A204.1 (cell line): ENCODE measurements at regions not wholly inside any gene's neighbourhood (a gene's known extent, or its start where the extent isn't known, plus 50 kb on each side); places are given as distances from the start of the nearest gene placed in this dataset.

Experiments used
- FAIRE-seq: peaks from 2 replicates; lab custom pipeline; 2012; peaks lifted over from hg19 to GRCh38; lab: Jason Lieb, UNC

DNA sequence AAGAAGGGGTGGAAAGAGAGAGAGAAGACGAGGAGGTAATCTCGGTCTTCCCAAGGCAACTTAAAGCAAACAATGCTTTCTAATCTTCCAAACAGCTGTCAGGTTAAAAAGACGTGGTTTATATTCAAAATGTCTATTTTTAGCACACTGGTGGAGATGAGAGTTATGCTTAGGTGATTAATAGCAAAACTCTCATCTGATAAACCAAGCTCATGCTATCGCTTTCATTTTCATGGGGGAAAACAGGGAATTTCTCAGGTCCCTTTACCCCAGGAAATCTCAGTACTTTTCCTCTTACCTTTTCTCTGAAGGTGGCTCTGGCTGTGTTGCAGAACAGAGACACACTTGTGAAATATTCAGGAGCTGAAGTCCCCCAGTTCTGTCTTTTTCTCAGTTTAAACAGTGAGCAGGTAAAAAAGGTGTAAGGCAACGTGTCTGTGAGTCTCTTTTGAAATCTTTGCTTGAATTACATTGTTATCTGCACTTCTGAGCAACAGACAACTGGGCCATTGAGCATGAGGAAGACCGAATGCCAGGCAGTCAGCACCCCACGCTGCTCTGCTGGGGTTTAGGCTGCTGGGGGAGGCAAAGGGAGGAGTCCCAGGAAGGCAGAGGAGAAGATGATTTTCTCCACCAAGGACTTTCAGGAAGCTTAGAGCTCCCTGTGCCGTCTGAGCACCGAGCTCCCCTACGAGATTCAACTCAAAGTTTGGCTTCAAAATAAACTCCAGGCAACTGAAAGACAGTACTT, 759.3 kb downstream of the BCL11B start:
- no peak for FAIRE-seq

DNA sequence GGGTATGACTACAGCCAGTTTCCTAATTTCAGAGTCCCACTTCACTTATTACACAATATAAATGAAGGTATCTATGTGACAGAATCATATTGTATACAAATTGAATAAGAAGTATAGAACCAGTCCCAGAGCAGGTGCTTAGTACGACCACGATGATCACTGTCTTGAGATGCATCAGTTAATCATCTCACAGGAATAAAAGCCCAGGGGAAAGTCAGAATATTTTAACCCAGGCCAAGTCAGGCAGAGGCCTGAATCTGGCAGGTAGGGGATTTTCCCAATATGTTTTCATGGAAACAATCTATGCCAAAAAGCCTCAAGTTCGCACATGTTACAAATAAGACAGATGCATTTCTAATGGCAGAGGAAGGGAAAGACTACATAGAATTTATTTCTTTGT, 758.4 kb downstream of the BCL11B start:
- FAIRE-seq = no peak

DNA sequence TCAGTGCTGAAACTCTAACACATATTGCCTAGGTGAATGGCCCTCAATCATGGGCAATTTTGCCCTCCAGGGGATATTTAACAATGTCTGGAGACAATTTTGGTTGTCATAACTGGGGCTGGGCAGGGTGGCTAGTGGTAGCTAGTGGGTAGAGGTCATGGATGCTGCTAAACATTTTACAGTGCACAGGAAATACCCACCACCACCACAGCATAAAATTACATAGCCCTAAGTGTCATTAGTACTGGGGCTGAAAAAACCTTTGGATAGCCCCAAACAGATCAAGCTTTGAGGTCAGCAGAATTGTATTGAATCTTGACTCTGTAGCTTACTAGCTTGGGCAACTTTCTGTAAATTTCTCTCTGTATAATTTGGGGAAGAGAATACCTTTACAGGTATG, 758.0 kb downstream of the BCL11B start:
- no peak for FAIRE-seq

DNA sequence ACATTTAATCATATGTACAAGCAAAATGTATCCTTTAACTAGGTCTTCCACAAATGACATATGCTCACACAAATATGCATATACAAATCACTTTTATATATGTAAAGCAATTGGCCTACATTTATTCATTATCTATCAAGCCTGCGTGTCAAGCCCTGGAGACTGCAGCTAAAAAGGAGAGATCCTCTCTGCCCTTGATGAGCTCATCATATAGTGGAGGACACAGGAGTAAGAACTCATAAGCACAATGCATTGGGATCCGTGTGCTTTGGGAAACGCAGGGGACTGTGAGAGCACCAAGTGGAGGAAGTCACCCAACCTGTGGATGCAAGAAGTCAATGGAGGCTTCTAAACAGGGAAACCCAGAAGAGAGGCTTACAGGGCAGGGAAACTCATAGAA, 735.7 kb downstream of the BCL11B start:
- FAIRE-seq = no peak

DNA sequence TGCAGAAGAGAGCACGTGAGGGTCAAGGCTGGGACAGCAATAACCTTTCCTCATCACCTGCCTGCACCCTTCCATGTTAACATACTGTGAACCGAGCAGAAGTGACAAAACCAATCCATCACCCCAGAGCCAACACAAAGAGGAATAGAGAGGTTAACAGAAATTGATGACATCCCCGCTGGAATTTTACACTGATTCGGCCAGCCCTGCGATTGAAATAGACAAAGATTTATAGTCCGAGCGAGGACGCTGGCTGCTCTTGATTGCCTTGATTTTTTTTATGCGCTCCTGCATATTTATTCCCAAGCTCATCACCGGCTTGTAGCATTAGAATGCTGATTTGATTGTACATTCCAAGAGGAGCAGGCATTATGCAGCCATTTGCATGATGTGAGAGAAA, 729.7 kb downstream of the BCL11B start:
- no peak for FAIRE-seq

DNA sequence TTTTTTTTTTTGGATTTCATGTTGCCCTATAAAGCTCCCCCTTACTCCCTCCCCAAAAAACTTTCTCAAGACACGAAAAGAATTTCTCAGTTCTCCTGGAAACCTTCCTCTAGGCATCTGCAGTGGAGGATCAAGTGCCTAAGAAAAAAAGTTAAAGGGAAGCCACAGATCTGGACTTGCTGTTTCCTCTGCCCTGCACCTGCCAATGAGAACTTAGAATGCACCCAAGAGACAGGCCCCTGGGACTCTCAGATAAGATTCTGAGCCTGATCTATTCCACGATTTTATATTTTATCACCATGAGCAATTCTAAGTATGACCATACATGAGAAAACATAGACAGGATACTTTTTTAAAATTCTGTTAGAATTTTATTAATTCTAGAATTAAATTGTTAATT, 728.9 kb downstream of the BCL11B start:
- FAIRE-seq = no peak

DNA sequence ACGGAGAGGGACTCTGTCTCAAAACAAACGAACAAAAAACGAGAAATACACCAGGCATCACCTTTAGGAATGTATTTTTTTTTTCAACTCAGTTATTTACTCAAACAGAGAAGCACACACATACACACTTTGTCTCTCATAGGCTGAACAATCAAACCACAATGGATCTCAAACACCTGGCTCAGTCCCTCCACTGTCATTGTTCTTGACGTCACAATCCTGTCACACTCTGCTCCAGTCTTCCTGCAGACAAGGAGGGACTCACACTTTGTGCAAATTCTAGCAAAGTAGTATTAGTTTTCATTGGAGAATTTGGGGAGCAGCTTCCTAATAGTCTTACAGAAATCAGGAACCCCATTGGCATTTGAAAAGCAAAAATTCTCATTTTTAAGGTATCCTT, 727.8 kb downstream of the BCL11B start:
- no peak for FAIRE-seq

DNA sequence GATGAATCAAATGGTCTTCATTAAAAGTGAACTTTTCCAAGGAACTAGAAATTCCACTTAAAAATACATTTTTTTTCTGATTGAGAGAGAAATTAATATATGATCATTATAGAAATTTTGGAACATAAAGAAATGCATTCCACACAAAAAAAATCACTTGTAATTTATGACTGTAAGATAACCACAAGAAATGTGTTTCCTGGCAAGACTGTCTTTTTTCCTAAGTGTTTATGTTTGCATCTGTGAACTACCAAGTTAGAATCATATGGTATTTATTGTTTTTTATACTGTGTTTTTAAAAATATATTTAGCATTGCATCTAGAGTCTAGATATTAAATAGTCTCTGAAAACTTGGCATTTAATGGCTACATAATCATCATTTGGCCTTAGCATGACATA, 726.8 kb downstream of the BCL11B start:
- no peak for FAIRE-seq

DNA sequence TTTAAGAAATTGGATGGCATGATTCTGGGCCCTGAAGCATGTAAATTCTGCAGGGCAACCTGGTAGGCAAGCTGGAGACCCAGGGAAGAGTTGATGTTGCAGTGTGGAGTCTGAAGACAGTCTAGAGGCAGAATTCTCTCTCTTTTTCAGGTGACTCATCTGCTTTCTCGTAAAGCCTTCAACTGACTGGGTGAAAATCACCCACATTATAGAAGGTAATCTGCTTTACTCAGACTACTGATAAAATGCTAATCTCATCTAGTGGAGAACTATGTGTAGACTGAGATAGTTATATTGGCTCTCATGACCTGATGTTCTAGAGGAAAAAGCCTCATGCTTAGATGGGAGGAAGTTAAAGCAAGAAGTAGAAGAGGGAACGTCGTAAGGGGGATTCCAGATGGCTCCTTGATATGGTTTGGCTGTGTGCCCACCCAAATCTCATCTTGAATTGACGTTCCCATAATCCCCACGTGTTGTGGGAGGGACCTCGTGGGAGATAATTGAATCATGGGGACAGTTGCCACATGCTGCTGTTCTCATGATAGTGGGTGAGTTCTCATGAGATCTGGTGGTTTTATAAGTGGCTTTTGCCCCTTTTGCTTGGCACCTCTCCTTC, 723.8 kb downstream of the BCL11B start:
- no peak for FAIRE-seq

DNA sequence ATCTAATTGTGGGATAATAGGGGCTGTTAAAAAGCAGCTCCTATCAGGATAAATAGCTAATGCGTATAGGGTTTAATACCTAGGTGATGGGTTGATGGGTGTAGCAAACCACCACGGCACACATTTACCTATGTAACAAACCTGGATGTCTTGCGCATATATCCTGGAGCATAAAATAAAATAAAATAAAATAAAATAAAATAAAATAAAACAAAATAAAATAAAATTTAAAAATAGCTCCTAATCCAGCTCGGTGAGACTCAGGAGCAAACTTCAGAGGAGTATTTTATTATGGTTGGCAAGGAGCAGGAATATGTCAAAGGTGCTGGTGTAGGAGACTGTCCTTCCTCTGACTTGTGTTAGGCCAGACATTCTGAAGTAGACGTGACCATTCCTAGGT, 721.0 kb downstream of the BCL11B start:
- no peak for FAIRE-seq

DNA sequence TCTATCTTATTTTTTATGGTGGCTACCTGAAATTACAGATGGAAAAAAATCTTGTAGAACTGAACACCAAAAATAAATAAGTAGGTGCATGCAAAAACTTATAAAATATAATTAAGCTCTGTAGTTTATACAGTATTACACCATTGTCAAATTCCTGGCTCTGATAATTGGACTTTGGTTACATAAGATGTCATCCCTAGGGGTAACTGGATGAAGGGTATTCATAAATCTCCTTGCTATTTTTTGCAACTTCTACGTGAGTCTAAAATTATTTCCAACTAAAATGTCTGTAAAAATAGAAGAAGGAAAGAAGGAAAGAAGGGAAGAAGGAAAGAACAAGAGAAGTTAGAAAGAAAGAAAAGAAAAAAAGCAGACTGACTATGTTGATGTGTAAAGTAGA, 716.6 kb downstream of the BCL11B start:
- no peak for FAIRE-seq

DNA sequence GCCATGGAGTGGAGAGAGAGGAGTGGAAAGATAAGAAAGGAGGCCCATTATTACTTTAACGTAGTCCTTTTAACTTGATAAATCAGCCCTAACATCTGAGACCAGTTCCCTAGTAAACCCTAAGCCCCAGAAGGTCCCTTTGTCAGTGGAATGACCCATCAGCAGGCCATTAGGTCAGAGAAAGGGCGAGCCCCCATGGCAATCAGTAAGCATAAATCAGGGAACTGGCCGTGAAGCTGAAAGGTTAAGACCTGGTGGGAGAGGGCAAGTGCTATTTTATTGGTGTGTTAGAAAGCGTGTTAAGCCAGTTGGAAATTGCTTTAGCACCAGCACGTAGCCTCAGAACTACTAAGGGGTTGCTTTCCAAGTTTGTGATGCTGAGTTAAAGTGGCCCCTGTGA, 708.0 kb downstream of the BCL11B start:
- FAIRE-seq = no peak

DNA sequence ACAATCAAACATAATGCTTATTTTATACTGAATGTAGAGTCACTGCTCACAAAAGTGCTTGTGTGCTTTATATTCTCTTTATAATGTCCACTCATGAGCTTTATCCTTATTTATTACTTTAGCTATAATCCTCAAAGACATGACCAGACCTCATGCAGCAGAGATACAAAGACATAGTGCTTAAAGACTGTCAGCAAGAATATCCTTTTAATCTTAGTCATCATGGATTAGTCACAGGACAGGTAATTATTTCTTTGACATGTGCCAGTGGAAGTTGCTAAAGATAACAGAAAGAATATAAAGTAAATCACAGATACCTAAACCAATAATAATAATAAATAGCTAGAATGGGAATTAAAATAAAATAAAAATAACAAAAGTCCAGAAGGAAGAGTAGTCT, 707.5 kb downstream of the BCL11B start:
- no peak for FAIRE-seq

DNA sequence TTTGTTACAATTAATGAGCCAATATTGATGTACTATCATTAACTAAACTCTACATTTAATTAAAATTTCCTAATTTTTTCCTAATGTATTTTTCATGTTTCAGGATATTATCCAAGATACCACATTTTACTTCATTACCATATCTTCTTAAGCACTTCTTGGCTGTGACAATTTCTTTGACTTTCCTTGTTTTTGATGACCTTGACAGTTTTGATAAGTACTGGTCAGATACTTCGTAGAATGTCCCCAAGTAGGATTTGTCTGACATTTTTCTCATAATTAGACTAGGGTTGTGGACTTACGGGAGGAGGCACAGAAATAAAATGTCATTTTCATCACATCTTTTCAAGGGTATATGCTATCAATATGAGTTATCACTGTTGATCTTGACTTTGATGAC, 700.9 kb downstream of the BCL11B start:
- FAIRE-seq = no peak

DNA sequence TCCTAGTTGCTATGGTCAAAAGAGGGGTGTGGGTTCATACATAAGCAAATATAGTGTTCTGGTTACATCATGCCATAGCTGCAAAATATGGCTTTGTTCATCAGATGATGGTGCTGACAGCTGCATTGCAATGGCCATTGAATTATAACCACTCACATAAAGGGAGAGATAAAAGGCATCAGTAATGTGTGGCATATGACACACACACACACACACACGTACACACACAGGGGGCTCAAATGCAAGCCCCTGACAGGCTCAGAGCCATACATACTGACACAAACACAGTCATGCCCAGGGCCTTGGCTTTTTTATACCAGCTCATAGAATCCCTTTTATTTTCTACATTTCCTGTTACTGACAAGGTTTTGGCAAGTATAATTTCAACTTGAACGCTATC, 698.9 kb downstream of the BCL11B start:
- no peak for FAIRE-seq

DNA sequence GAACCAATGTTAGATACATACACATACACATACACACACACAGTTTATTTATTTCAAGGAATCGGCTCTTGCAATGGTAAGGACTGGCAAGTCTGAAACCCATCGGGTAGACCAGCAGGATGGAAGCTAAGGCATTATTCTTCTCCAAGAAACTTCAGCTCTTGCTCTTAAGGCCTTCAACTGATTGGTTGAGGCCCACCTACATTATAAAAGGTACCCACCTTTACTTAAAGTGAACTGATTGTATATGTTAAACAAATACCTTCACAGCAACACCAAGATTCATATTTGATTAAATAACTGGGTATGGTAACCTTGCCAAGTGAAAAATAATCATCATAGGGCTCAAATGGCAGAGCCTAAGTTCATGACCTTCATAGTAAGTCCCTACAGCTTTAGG, 695.5 kb downstream of the BCL11B start:
- FAIRE-seq = no peak

DNA sequence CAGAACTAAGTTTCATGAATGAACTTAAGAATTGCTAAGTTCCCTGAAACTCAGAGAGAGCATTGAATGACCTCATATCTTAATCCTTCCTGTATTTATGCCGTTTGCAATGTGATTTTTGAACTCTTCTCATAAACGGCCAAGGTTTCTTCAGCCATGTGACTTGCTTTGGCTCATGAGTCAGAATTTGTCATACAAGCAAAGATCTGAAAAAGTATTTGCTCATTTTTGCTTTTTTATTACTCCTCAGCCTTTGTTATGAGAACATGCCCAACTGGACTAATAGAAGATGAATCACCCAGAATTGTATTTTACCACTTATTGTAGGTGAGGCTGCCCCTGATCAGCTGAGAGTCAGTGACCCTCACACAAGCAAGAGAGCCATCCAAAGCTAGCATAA, 693.8 kb downstream of the BCL11B start:
- FAIRE-seq = no peak

DNA sequence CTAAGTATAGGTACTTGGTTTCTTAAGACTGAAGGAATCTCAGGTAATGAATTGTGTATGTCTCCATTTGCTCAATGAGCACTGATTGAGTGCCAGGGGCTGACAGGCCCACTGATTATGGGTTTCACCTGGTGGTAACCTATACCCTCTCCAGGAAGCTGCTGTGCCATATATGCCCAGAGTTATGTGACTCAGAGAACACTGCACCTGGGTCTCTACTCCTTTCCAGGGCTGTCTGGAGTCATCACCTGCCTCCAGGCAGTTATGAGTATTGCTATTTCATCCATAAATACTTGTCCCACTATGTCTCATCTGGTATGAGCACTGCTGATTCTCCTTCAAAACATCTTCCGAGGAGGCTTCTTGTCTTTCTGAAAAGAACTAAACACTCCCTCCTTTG, 692.9 kb downstream of the BCL11B start:
- no peak for FAIRE-seq

DNA sequence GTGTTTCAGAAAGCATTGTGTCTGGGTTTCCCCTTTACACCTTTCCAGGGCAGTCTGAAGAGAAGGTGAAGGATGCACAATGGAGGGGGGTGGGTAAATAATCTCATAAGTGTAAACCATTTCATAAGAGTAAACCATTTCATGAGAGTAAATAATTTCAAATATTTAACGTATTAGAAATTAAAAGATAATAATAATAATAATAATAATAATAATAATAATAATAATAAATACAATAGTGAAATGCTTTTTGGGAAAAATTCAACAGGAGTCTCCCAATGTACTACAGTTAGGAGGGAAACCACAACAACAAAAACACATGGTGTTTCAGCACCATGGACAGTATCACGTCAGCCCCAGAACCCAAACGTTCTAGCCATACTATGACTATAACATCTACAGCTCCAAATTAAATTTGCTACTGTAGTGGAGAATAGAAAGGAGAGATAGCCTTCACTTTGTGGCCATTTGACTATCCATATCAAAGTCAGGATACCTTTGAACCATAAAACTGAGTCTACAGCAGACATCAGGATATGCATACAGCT, 691.8 kb downstream of the BCL11B start:
- no peak for FAIRE-seq

DNA sequence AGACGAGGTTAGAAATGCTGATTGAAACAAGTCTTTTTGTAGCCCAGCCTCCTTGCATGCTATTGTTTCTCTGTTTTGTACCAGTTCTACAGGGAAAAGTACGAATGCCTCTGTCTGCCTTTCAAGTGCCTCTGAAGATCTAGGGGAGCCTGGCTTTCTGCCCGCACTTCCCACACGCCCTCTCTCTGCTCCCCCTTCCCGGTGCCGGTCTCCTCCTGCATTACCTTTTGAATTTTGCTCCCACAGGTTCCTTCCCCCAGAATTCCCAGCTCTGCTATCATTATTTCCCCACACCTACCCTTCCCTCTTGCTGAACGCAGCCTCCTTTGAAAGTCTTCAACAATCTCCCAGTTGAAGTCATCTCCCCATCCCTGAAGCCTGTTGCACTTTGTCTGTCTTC, 689.7 kb downstream of the BCL11B start:
- FAIRE-seq = no peak

DNA sequence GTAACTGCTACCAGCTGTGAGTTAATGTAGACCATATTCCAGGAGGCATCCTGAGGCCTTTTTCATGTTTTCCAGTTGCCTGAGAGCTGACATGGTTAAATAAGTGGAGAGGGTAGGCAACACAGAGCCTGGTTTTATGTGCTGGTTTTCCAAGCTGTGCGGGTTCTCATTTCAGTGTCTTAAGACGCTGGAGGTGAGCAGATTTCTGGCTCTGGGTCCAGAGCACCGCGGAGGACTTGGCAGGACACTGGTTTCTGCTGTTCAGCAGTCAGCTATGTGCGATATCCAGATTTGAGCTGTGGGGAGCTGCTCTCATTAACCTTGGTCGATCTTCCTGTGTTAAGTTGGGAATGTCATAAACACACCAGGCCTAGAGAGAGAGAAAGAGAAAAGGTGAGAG, 680.8 kb downstream of the BCL11B start:
- no peak for FAIRE-seq

DNA sequence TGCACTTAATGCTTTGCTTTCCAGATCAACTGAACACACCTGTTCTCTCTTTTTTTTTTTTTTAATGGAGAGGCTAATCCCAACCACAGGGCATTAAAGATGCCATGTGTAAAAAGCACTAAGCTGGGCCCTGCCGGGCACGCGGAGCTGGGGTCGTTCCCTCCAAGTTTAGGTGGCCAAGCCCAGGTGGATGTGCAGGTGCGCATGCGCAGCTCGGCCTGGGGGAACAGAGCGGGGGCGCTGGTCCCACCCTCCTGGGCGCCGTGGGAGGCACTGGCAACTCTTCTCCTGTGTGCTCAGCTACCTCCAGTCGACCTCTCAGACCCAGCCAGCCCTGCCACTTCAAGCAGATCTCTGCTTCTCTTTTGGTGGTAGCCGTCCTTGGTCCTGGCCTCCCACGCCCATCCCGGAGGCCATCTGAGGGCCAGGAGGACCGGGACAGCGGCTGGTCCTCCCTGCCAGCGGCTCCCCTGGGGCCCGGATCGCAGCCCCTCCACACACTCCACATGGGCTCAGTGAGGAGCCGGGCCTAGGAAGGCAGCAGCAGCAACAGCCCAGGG, 679.3 kb downstream of the BCL11B start:
- no peak for FAIRE-seq

DNA sequence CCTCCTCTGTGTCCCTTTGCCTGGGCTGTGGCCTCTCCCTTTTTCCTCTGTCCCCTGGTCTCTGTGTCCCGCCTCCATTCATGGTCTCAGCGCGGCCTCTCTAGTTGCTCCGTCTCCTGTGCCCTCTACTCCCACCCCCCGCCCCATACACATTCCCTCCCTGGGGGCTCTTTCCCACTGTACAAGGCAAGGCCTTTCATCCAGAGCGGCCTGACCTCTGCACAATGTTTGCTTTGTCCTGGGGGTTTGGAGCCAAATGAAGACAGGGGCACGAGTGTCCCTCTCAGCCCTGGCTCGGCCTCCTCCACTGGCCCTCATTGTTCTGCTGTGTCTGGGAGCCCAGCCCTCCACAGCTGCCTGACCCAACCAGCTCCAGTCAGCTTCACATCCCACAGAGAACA, 678.6 kb downstream of the BCL11B start:
- no peak for FAIRE-seq

DNA sequence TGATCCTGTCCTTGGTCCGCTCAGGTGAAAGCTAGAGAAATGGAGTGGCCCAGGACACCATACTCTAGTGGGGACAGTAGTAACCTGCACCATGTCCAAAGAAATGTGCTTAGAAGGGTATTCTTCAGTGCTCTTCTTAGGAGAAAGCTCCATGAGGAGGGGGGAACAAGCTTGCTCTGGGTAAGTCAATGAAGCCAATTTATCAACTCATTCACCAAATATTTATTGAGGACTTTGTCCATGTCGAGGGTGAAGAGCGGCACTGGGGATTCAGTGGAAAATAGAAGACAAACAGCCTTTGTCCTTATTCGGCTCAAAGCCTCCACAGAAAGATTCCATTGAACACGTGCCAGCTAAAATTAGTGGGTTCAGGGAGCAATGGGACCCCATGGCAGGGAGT, 677.8 kb downstream of the BCL11B start:
- FAIRE-seq = no peak
